ENCODE measurements at regions not wholly inside any gene's neighbourhood (a gene's known extent, or its start where the extent isn't known, plus 50 kb on each side); places are given as distances from the start of the nearest gene placed in this dataset.

DNA sequence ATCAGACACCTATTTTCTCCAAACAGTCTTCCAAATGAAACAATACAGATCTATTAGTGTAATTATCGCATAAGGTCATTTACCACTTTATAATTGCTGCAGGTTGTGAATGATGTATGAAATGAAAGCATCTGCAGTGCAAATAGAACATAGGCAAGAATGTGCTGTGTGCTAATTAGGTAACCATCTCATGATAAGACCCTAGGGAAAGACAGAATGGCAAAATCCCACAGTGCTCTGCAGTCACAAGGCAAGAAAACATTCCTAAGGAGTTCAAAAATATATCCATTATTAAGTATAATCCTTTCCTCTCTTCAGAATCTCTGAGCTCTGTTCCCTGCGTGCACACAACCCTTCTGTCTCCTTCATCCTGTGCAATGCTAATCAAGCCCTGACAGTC, 488.1 kb downstream of the NR4A2 start:
- Histone ChIP-seq H3K9me3 (no peaks in the 10 kb centered on the region), H3K27ac (no peak overlapping the region), H3K36me3 (no peaks in the 10 kb centered on the region), H3K27me3 (no peaks in the 10 kb centered on the region), H3K4me3 (no peak overlapping the region), H3K4me1 (no peaks in the 10 kb centered on the region)
- DNase-seq = no peak
- intact Hi-C loops (cut with DNase I; ENCODE audit: low total_unique reads) = no loop called here
- TF ChIP-seq, protein P1, sequence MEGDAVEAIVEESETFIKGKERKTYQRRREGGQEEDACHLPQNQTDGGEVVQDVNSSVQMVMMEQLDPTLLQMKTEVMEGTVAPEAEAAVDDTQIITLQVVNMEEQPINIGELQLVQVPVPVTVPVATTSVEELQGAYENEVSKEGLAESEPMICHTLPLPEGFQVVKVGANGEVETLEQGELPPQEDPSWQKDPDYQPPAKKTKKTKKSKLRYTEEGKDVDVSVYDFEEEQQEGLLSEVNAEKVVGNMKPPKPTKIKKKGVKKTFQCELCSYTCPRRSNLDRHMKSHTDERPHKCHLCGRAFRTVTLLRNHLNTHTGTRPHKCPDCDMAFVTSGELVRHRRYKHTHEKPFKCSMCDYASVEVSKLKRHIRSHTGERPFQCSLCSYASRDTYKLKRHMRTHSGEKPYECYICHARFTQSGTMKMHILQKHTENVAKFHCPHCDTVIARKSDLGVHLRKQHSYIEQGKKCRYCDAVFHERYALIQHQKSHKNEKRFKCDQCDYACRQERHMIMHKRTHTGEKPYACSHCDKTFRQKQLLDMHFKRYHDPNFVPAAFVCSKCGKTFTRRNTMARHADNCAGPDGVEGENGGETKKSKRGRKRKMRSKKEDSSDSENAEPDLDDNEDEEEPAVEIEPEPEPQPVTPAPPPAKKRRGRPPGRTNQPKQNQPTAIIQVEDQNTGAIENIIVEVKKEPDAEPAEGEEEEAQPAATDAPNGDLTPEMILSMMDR (IDR thresholded peaks at IDR 0.05) = no peak
- no peak for TF ChIP-seq POLR2A (IDR thresholded peaks at IDR 0.05)

DNA sequence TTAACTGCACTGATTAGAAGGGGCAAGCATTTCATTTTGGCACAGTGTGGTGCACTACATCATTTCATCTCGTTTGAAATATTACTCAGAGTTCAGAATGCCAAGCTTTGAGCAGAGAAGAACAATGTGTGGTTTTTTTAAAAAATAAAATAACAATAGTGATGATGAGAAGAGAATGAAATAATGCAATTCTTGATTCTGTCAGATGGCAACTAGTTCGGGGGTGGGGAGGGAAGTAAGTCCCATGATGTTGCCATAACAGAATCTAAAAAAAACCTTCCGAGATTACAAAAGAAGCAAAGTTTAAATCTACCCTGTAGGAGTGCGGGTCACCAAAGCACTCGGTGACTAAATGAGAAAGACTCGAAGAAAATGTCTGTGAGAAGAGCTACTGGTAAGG, 490.4 kb downstream of the NR4A2 start:
- Histone ChIP-seq H3K4me3 (no peak overlapping the region), H3K27me3 (no peaks in the 10 kb centered on the region), H3K9me3 (no peaks in the 10 kb centered on the region), H3K27ac (no peak overlapping the region), H3K36me3 (no peaks in the 10 kb centered on the region), H3K4me1 (no peaks in the 10 kb centered on the region)
- TF ChIP-seq POLR2A (IDR thresholded peaks at IDR 0.05) = no peak
- TF ChIP-seq, protein P1 (IDR thresholded peaks at IDR 0.05) = no peak
- intact Hi-C loops (cut with DNase I; ENCODE audit: low total_unique reads) = no loop called here
- DNase-seq = no peak

DNA sequence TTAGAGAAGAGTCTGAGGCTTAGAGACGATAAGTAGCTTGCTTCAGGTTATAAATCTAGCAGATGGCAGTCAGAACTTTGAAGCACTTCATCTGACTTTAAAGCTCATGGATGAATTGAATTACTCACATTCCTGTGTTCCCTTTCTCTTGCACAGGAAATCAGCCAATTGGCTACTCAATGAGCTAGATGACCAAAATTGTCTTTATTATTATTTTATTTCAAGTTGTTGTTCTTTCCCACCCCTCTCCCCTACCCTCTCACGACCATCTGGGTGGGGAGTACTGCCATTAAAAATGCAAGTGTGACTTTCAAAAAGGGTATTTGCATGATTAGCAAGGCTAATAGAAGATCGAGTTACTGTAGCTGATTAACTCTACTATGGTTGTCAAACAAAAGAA, 491.1 kb downstream of the NR4A2 start:
- TF ChIP-seq, protein P1 (IDR thresholded peaks at IDR 0.05) = no peak
- no peak for TF ChIP-seq POLR2A (IDR thresholded peaks at IDR 0.05)
- no peak for DNase-seq
- no peaks in the 10 kb centered on the region for H3K27me3 ChIP-seq
- H3K4me1 ChIP-seq = no peaks in the 10 kb centered on the region
- H3K4me3 ChIP-seq = no peak overlapping the region
- intact Hi-C loops (cut with DNase I; ENCODE audit: low total_unique reads) = no loop called here
- H3K9me3 ChIP-seq = no peaks in the 10 kb centered on the region
- H3K36me3 ChIP-seq = no peaks in the 10 kb centered on the region
- H3K27ac ChIP-seq = no peak overlapping the region

DNA sequence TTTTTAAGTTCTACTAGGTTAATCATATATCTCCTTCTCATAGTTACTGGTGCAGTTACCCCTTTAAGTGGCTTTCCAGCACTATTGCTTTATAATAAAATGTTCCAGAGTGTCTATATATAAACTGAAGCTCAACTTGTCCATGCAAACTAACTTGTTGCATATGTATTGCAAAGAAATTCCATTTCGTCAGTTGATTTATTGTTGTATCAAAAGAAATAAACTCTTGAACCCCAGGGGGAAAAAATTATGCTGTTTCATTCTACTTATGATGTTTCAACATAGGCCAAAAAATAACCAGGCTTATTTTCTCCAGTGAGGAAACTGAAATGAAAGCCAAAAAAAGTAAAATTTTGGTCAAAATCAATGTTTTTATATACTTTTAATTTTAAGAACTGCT, 491.9 kb downstream of the NR4A2 start:
- Histone ChIP-seq H3K4me1 (no peaks in the 10 kb centered on the region), H3K36me3 (no peaks in the 10 kb centered on the region), H3K27me3 (no peaks in the 10 kb centered on the region), H3K4me3 (no peak overlapping the region), H3K9me3 (no peaks in the 10 kb centered on the region), H3K27ac (no peak overlapping the region)
- DNase-seq = no peak
- intact Hi-C loops (cut with DNase I; ENCODE audit: low total_unique reads) = no loop called here
- TF ChIP-seq POLR2A (IDR thresholded peaks at IDR 0.05) = no peak
- TF ChIP-seq, protein P1 (IDR thresholded peaks at IDR 0.05) = no peak

DNA sequence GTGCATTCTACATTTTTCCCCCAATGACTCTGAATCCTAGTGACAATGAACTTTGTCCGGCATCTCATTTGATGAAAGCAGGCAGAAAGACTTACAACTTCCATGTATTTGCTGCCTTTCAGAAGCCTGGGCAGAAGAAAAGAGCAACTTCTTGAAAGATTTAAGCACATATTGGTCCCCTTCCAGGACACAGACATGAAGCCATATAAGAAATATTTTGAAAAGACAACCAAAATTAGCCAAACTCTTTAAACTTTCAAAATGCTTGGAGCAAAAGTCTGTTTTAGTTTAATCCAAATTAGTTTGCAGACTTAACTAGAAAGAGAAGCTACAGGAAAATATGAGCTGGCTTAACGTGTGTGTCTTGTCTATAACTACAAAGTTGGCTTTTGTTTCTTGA, 492.5 kb downstream of the NR4A2 start:
- Histone ChIP-seq H3K4me3 (no peak overlapping the region), H3K9me3 (no peaks in the 10 kb centered on the region), H3K27ac (no peak overlapping the region), H3K4me1 (no peaks in the 10 kb centered on the region), H3K36me3 (no peaks in the 10 kb centered on the region), H3K27me3 (no peaks in the 10 kb centered on the region)
- DNase-seq = no peak
- TF ChIP-seq POLR2A (IDR thresholded peaks at IDR 0.05) = no peak
- TF ChIP-seq, protein P1 (IDR thresholded peaks at IDR 0.05) = no peak
- intact Hi-C loops (cut with DNase I; ENCODE audit: low total_unique reads) = no loop called here
